Stimulated activated CD8-positive, alpha-beta memory T cell treated with anti-CD3 and anti-CD28 coated beads, Interleukin-15, amount 100 ng/mL, for 1 hour (primary cell): ENCODE measurements at regions not wholly inside any gene's neighbourhood (a gene's known extent, or its start where the extent isn't known, plus 50 kb on each side); places are given as distances from the start of the nearest gene placed in this dataset.
"Not testable (repeated sequence)": the region's sequence is repeated elsewhere in the genome, so short reads cannot be mapped to it uniquely, and the experiment has no call there.

ENCODE experiments used
- DNase-seq: peaks from one replicate; pipeline ENCODE4 v3.0.0-alpha.2; 2020; ENCODE audit warnings: low read depth

- no peak for DNase-seq
These were observed 78.0 kb upstream of the ATP5PO start for GRCh38 chr21:33993286-33994231.

- not testable (repeated sequence) for DNase-seq
These were observed 76.8 kb upstream of the ATP5PO start for GRCh38 chr21:33992412-33992811.

GRCh38 chr21:33991133-33991532 is 75.5 kb upstream of the ATP5PO start:
- DNase-seq = no peak

DNA sequence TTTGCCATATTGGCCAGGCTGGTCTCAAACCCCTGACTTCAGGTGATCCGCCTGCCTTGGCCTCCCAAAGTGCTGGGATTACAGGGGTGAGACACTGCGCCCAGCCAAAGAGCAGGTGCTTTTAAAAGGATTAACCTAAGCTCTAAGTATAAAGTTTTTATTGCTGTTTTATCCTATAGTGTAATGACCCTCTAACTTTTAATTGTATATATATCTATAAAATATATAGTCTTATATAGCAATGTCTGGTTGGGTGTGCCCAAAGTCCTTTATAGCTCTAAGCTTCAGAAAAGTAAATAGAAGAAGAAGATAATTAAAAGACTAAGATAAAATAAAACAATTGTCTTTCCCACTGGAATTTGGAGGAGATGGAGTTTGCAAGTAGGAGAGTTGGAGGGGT is 73.8 kb upstream of the ATP5PO start:
- DNase-seq = no peak

DNA sequence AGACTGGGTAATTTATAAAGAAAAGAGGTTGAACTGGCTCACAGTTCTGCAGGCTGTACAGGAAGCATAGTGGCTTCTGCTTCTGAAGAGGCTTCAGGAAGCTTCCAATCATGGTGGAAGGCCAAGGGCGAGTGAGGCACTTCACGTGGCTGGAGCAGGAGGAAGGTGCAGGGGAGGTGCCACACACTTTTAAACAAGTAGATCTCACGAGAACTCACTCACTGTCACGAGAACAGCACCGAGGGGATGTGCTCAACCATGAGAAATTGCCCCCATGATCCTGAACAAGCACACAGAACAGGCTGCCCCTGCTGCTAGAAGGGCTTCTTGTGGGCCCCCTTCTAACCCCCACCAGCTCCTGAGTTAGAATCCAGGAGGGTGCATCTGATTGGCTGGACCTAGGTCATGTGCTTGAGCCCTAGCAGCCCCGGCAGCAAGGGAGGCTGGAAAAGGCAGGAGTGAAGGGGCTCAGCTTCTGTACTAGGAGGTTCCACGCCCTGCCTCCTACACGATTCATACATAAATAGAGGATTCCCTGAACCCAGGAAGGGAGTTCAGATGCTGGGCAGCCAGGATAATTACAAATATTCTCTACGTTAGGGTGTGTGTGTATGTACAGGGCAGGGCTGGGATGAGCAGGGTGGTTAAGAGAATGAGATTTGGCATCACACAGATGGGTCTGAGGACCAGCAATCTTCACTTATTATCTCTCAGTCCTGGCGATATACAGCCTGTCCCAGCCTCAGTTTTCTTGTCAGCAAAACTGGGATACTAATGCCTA is 72.8 kb upstream of the ATP5PO start:
- no peak for DNase-seq

DNA sequence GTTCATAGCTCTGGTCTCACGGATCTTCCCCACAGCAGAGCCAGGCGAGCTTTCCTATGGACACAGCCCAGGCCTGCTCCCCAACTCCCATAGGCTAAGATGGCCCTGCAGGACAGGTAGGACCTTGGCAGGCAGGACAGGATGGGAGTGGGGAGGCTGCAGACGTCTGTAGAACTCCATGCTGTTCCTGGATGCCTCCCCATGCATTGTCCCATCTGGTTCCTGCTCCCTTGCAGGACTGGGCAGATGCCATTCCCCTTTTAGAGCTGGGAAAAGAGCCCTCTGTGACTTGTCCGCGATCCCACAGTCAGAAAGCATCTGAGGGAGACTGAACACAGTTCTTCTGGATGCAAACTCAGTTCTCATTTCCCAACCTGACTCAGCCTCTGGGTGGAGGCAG is 71.9 kb upstream of the ATP5PO start:
- DNase-seq = no peak

DNA sequence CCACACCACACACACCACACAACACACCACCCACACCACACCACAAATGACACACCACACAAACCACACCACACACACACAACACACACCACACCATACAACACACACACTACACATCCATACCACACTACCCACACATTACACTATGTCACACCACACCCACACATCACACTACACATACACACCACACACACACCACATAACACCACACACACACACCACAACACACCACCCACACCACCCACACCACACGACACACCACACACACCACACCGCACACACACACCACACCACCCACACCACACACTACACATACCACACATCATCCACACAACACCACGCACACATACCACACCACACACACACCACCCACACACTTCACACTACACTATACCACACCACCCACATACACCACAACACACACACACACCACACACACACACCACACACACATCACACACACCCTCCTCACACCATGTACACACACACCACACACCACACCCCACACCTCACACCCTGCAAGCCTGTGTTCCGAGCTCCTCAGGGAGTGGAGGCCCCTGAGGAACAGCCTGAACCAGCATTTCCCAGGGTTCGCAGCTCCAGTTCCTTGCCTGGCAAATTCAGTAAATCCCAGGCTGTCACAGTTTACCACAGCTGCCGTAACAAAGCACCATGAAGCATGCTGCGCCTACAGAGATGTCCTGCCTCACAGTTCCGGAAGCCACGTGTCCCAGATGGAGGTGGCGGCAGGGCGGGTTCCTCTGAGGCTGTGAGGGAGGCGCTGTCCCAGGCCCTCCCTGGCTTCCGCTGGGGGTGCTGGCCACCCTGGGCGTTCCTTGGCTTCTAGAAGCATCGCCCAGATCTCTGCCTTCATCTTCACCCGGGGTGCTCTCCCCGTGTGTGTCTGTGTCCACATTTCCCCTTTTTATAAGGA is 69.8 kb upstream of the ATP5PO start:
- DNase-seq = no peak

- DNase-seq = no peak
These were observed 68.4 kb upstream of the ATP5PO start for GRCh38 chr21:33984021-33984481.

- DNase-seq = no peak
These were observed 65.9 kb upstream of the ATP5PO start for GRCh38 chr21:33981391-33982101.

GRCh38 chr21:33980276-33980916 is 64.8 kb upstream of the ATP5PO start:
- DNase-seq = no peak

DNA sequence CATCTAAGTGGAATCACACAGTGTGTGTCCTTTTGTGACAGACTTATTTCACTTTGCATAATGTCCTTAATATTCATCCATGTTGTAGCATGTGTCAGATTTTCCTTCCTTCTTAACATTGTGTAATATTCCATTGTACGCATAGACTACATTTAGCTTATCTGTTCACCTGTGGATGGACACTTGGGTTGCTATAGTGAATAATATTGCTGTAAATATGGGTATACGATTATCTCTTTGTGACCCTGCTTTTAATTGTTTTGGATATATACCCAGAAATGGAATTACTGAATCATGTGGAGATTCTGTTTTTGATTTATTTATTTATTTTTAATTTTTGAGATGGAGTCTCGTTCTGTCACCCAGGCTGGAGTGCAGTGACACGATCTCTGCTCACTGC is 63.0 kb upstream of the ATP5PO start:
- DNase-seq = no peak

DNA sequence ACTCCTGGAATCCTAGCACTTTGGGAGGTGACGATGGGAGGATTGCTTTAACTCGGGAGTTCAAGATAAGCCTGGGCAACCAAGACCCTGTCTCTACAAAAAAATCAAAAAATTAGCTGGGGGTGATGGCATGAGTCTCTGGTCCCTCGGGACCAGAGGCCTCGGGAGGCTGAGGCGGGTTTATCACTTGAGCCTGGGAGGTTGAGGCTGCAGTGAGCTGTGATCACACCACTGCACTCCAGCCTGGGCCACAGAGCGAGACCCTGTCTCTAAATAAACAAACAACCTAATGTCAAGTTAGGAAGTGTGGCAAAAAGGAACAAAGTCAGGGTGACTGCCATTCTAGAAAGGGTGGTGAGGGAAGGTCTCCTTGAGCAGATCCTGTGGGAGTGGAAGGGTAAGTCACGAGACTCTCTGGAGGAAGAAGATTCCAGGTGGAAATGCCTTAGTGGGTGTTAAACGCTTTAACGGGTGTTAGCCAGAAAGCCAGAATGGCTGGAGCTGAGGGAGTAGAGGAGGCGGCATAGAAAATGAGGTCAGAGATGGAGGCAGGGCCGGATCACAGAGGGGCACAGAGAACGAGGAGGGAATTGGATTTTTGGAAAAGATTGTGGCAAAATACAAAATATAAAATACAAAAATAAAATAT is 62.2 kb upstream of the ATP5PO start:
- DNase-seq = no peak

DNA sequence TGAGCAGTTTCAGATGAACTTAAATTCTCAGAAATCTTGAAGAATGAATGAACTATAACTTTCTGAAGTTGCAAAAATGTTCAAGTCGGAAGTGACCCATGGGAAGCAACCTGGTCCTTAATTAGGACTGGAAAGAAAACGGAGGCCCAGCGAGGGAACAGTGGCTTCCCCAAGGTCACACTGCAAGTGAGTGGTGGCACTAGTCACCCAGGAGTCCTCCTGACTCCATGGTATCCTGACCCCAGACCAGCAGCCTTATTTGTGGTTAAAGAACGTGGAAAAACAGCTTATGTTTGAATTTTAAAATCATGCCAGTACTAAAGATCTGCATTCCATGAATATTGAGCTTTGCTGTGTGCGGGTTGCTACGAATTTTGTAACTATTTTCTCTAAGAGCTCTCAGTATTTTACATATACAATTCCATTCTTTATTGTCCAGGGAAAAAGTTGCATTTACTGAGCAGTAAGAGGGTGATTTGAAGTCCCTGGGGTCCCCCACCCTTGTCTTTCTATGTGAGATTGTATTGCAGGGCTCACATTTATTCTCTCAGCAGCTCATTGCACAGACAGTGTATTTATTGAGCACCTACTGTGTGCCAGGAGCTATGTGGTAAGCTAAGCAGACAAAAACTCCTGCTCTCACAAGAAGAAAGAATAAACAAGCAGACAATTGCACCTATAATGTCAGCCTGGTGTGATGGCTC is 61.6 kb upstream of the ATP5PO start:
- no peak for DNase-seq

DNA sequence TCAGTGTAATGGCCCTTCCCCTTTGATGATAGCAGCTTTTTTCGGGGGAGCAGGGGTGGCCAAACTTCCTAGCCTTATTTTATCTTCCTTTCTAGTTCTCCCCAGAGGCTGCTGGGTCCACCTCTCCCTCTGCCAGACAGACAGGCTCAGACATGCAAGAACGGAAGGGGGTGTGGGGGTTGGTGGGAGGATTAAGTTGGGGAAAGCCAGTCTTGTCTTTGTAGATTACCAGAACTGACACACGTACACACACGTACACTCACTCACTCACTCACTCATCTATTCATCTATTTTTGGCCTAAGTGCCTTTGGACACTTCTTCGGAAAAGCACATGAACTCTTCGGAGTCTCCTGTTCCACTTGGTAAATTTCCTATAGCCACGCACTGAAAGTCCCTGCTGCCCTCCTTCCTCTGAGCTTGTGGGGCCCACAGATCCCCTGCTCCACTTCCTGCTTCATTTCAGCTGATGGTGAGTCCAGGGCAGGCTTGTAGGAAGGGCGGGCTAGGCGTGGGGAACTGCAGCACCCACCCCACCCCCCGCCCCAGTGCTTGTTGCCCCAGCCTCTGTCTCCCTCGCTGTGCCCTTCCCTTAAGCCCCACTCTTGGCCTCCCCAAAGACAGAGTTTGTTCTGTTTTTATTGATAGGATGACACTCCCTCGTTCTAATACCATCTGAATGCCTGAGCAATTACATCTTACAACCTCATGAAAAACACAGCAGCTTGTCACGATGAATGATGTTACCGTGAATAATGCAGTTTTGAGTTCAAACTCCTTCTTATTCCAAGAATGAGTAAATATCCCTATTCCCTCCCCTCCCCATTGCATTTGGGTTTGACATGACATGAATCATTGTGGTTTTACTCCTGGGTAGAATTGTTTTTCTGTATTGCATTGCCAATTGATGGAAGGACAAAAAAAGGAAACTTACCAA is 60.7 kb upstream of the ATP5PO start:
- DNase-seq = no peak

GRCh38 chr21:33975548-33976081 is 60.0 kb upstream of the ATP5PO start:
- peak; percentile 20 for DNase-seq

DNA sequence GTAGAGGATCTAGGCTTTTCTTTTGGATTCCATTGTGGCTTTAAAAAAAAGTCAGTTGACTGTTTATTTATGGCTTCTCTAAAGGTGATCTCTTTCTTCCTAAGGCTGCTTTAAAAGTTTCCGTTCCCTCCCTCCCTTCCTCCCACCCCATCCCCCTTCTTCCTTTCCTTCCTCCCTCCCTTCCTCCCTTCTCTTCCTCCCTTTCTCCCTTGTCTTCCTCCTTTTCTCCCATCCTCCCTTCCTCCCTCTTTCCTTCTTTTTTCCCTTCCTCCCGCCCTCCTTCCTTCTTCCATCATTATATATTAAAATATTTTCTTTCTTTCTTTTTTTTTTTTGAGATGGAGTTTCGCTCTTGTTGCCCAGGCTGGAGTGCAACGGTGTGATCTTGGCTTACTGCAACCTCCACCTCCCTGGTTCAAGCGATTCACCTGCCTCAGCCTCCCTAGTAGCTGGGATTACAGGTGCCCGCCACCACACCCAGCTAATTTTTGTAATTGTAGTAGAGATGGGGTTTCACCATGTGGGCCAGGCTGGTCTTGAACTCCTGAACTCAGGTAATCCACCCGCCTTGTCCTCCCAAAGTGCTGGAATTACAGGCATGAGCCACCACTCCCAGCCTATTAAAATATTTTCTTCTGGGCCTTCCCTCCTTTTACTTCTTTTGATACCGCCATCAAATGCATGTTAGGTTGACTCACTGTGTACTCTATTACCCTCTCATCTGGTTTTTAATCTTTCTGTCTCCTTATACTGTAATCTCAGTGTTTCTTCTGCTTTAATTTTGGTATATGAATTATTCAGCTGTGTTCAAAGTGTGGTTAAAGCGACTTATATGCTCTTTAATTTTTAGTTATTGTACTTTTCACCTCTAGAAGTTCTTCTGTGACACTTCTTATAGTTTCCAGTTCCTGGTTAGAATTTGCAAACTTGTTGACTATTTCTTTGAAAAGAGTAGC is 59.2 kb upstream of the ATP5PO start:
- no peak for DNase-seq

GRCh38 chr21:33973268-33973667 is 57.7 kb upstream of the ATP5PO start:
- DNase-seq = no peak
